Activated CD8-positive, alpha-beta T cell treated with anti-CD3 and anti-CD28 coated beads, Interleukin-2, amount 10 ng/mL, durations not matched to agents 7 days and 5 days (primary cell): ENCODE measurements at regions not wholly inside any gene's neighbourhood (a gene's known extent, or its start where the extent isn't known, plus 50 kb on each side); places are given as distances from the start of the nearest gene placed in this dataset.
"Not testable (repeated sequence)": the region's sequence is repeated elsewhere in the genome, so short reads cannot be mapped to it uniquely, and the experiment has no call there.

ENCODE experiments used
- ATAC-seq: fragments of 150-1000 bp; cut with Tn5 transposase; one replicate; pipeline ENCODE4 v1.10.0; 2021; ENCODE audit warnings: moderate library complexity
- CTCF ChIA-PET: fragments of 350-600 bp; sonication (Branson Sonifier 250); formaldehyde crosslinking; loops from one replicate; lab custom pipeline; 2021; ENCODE audit warnings: antibody characterized with exemption; lab: Charles Lee
- POLR2A ChIA-PET: fragments of 350-600 bp; sonication (Branson Sonifier 250); formaldehyde crosslinking; loops from one replicate; lab custom pipeline; 2021; ENCODE audit warnings: antibody characterized with exemption; lab: Charles Lee
- DNase-seq: peaks from one replicate; pipeline ENCODE4 v3.0.0-alpha.2; 2020
- H3K27ac Mint-ChIP-seq: one replicate; pipeline ENCODE4 v1.8.0; 2021; ENCODE audit warnings: mild to moderate bottlenecking, mixed read lengths
- H3K27me3 Mint-ChIP-seq: one replicate; pipeline ENCODE4 v1.8.0; 2021; ENCODE audit warnings: low read depth, mixed read lengths
- H3K36me3 Mint-ChIP-seq: one replicate; pipeline ENCODE4 v1.8.0; 2021; ENCODE audit warnings: low read depth, mixed read lengths
- H3K4me1 Mint-ChIP-seq: one replicate; pipeline ENCODE4 v1.8.0; 2021; ENCODE audit warnings: low read depth, mixed read lengths
- H3K4me3 Mint-ChIP-seq: one replicate; pipeline ENCODE4 v1.8.0; 2021; ENCODE audit warnings: mild to moderate bottlenecking, mixed read lengths
- H3K9me3 Mint-ChIP-seq: one replicate; pipeline ENCODE4 v1.8.0; 2022; ENCODE audit warnings: mixed read lengths; ENCODE audit not compliant: insufficient read depth

DNA sequence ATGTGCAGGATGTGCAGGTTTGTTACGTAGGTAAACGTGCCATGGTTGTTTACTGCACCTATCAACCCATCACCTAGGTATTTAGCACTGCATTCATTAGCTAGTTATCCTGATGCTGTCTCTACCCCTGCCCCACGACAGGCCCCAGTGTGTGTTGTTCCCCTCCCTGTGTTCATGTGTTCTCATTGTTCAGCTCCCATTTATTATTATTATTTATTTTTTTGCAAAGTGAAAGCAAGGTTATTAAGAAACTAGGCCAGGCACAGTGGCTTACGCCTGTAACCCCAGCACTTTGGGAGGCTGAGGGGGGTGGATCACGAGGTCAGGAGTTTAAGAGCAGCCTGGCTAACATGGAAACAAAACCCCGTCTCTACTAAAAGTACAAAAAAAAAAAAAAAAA is 108.2 kb upstream of the FOXA2 start:
- H3K27me3 Mint-ChIP-seq, H3K4me3 Mint-ChIP-seq, H3K9me3 Mint-ChIP-seq, H3K36me3 Mint-ChIP-seq, ATAC-seq, H3K27ac Mint-ChIP-seq, DNase-seq, H3K4me1 Mint-ChIP-seq, POLR2A ChIA-PET: not testable (repeated sequence)
- CTCF ChIA-PET: interaction anchor here (1.0 to 3.8 kb wide), 10 partner anchors 8 to 648 kb away, joined by 3 to 30 read pairs (median 6); partner anchors contain the start of gene THBD

DNA sequence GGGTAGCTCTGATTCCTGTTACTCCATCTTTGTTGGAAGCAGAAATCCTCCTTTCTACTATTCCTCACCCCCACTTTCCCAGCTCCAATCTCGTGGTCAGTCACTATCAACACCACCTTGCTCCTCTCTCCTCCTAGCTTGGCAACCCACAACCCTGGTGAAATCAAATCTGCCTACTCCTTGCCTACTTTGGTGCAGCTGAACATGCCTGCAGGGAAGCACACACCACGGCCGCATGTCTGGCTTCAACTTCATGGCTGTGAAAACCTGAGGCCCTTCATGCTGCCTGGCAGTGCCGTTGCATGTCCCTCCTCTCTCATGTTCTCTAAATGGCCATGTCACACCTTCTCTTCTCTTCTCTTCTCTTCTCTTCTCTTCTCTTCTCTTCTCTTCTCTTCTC is 112.4 kb upstream of the FOXA2 start:
- ChIA-PET POLR2A (no interaction called here), CTCF (no interaction called here)
- Mint-ChIP-seq H3K27ac (no peak overlapping the region), H3K4me3 (no peak overlapping the region), H3K4me1 (no peaks in the 10 kb centered on the region), H3K36me3 (no peaks in the 10 kb centered on the region), H3K9me3 (no peaks in the 10 kb centered on the region), H3K27me3 (no peaks in the 10 kb centered on the region)
- no peak for DNase-seq
- no peak for ATAC-seq

DNA sequence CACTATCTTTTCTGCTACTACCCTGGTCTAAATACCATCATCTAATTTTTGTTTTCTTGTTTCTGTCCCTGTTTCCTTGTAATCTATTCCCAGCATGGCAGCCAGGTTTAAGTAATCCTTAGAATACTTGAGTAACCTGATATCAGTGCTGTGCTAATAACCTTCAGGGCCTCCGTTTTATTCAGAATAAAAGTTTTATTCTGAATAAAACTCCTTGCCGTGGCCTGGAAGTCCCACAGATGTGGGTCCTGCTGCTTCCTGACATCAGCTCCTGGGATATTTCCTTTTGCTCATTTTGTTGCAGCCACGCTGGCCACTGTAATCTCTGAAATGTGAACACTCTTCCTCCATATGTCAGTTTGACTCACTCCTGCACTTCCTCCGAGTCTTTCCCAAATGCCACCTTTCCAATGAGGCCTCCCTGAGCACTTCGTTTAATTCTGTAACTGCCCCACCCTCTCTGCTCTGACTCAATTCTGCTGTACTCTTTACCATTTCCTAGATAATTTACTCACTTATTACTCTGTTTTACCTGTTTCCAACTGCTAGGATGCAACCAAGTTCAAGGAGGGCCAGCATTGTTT is 114.0 kb upstream of the FOXA2 start:
- H3K9me3 Mint-ChIP-seq: no peaks in the 10 kb centered on the region
- no peaks in the 10 kb centered on the region for H3K36me3 Mint-ChIP-seq
- H3K4me3 Mint-ChIP-seq: no peak overlapping the region
- POLR2A ChIA-PET: no interaction called here
- H3K27ac Mint-ChIP-seq: no peak overlapping the region
- H3K4me1 Mint-ChIP-seq: no peaks in the 10 kb centered on the region
- ATAC-seq: no peak
- no peak for DNase-seq
- no peaks in the 10 kb centered on the region for H3K27me3 Mint-ChIP-seq
- CTCF ChIA-PET: no interaction called here

DNA sequence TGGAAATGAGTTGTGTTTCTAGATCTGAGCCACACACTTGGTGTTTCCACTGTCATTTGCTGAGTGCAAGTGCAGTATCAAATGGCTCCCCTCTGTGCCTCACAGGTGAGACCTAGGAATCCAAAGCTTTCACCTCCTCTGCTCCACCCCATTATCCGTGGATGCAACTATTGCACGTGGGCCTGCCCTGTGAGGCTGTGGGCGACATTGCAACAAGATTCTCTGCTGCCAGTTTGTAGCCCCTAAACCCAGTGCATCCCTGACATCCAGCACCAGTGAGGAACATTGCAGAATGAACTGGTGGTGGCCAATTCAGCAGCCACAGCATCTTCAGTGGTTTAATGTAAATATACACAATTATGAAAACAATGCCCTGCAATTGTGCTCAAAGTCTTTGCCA is 115.0 kb upstream of the FOXA2 start:
- CTCF ChIA-PET: no interaction called here
- Mint-ChIP-seq H3K9me3 (no peaks in the 10 kb centered on the region), H3K4me3 (no peak overlapping the region), H3K27ac (no peak overlapping the region), H3K27me3 (no peaks in the 10 kb centered on the region), H3K4me1 (no peaks in the 10 kb centered on the region), H3K36me3 (no peaks in the 10 kb centered on the region)
- POLR2A ChIA-PET: no interaction called here
- ATAC-seq: no peak
- no peak for DNase-seq

DNA sequence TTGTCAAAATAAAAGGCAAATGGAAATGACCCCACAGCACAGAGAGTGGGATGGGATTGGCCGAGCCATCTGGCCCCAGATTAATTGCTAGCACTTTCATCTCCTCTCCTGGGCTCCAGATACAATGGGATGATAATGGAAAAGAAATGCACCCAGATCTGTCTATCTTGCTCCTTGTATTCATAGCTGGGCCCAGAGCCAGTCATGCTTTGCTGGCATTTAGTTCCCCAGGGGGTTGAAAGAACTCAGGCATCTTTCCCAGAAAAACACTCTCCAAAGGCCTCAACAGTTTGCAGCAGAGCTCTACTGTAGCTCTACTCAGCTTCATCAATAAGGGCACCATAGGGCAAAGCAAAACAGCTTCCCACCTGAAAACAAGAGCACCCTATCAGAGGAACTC is 116.0 kb upstream of the FOXA2 start:
- Mint-ChIP-seq H3K9me3 (no peaks in the 10 kb centered on the region), H3K4me3 (no peak overlapping the region), H3K27ac (no peak overlapping the region), H3K36me3 (no peaks in the 10 kb centered on the region), H3K27me3 (no peaks in the 10 kb centered on the region), H3K4me1 (no peaks in the 10 kb centered on the region)
- DNase-seq (no peak), ATAC-seq (no peak)
- ChIA-PET CTCF (interaction anchor here (1.3 kb wide), 1 partner anchor 8 kb away, joined by 10 read pairs; no protein-coding TSS in a partner anchor), POLR2A (no interaction called here)

DNA sequence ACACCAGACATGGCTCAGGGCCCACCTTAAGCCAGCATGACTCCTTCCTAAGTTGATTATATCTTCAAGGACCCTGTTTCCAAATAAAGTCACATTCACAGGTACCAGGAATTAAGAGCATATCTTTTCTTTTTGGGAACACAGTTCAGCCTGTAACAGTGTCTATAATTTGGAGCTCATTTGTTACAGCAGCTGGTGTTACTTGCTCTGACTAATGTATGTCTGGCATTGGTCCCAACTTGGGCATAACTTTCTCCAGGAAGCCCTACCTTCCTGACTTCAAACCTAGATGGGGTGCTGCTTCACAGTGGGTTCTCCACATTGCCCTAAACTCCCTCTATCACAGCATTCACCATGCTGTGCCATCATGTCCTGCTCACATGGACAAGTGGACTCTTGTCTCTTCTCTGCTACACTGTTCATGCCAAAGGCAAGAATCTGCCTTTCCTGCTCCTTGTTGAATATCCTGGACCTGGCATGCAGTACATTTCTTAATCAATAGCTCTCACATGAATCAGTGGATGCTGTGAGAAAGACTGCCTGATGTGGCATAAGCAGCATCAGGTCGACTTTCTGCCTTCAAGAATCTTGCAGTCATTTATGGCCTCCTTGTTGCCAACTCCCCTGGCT is 117.4 kb upstream of the FOXA2 start:
- H3K27ac Mint-ChIP-seq: no peak overlapping the region
- ChIA-PET POLR2A (no interaction called here), CTCF (interaction anchor here (2.1 kb wide), 1 partner anchor 10 kb away, joined by 4 read pairs; no protein-coding TSS in a partner anchor)
- no peaks in the 10 kb centered on the region for H3K27me3 Mint-ChIP-seq
- DNase-seq: no peak
- ATAC-seq: no peak
- no peak overlapping the region for H3K4me3 Mint-ChIP-seq
- H3K36me3 Mint-ChIP-seq: no peaks in the 10 kb centered on the region
- no peaks in the 10 kb centered on the region for H3K9me3 Mint-ChIP-seq
- H3K4me1 Mint-ChIP-seq: no peaks in the 10 kb centered on the region

DNA sequence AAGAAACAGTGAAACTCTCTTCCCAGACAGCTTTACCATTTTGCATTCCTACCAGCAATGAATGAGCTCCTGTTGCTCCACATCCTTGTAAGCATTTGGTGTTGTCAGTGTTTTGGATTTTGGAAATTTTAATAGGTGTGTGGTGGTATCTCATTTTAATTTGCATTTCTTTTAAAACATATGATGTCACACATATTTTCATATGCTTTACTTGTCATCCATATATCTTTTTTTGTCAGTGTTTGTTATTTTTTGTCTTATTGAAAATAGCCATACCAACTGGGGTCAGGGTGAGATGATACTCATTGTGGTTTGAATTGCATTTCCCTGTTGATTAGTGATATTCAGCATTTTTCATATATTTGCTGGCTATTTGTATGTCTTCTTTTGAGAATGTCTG is 119.5 kb upstream of the FOXA2 start:
- no peaks in the 10 kb centered on the region for H3K4me1 Mint-ChIP-seq
- POLR2A ChIA-PET: no interaction called here
- DNase-seq (no peak), ATAC-seq (no peak)
- CTCF ChIA-PET: no interaction called here
- no peak overlapping the region for H3K27ac Mint-ChIP-seq
- no peaks in the 10 kb centered on the region for H3K27me3 Mint-ChIP-seq
- H3K36me3 Mint-ChIP-seq: no peaks in the 10 kb centered on the region
- no peak overlapping the region for H3K4me3 Mint-ChIP-seq
- no peaks in the 10 kb centered on the region for H3K9me3 Mint-ChIP-seq

DNA sequence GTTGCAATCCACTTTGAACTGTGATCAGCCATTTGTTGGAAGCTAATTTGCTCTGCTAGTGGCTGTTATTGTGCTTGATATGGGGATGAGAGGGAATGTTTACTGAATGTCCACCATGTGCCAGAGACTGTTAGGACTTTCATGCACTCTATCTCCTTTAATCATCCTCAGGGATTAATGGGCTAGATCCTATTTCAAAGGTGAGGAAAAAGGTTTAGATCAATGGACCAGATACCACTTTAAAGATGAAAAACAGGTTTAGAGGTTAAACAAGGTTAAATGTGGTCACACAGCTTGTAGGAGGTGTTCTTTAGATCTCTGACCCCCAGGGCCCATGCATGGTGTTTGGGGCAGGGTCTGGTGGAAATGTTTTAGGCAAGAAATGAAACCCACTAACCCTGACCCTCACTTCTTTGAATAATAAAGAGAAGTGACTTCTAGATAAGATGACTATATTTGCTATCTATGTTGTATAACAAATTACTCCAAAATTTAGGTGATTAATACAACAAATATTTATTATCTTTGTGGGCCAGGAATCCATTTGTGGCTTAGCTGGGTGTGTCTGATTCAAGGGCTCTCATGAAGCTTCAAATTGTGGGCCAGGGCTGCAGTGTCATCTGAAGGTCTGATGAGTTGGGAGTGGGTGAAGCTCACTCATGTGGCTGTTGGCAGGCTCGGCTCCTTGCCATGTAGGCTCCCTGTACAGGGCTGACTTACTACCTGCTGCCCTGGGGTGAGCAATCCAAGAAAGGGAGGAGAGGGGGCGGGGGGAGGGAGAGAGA is 127.8 kb upstream of the FOXA2 start:
- Mint-ChIP-seq H3K4me1 (no peaks in the 10 kb centered on the region), H3K36me3 (no peaks in the 10 kb centered on the region), H3K9me3 (no peaks in the 10 kb centered on the region), H3K27me3 (no peaks in the 10 kb centered on the region), H3K4me3 (no peak overlapping the region), H3K27ac (no peak overlapping the region)
- ChIA-PET CTCF (no interaction called here), POLR2A (no interaction called here)
- DNase-seq (no peak), ATAC-seq (no peak)

DNA sequence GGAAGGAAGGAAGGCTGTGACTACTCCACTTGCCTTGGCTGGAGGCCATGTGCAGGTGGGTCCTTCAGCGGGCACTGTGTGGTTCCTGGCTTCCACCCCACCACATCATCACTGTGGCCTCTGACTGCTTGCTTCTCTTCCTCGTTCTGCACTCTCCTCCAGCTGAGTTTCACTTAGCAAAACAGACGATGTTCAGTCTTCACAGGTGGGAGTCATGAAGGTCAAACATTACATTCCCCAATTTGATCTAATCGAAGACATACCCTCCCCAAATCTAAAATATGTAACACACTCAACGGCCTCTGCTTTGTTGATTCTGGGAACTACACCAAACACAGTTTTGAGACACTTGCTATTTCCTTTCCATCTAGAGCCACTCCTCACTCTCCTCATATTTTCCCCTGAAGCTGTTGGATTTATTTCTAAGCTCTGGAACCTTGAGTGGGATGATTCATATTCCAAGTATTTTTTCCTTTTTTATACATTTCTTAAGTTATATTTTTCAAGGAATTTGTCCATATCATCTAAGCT is 132.5 kb upstream of the FOXA2 start:
- H3K4me1 Mint-ChIP-seq: no peaks in the 10 kb centered on the region
- CTCF ChIA-PET: no interaction called here
- H3K4me3 Mint-ChIP-seq: no peak overlapping the region
- no peak for DNase-seq
- H3K36me3 Mint-ChIP-seq: no peaks in the 10 kb centered on the region
- H3K9me3 Mint-ChIP-seq: no peaks in the 10 kb centered on the region
- no peak for ATAC-seq
- H3K27ac Mint-ChIP-seq: no peak overlapping the region
- POLR2A ChIA-PET: no interaction called here
- no peaks in the 10 kb centered on the region for H3K27me3 Mint-ChIP-seq

DNA sequence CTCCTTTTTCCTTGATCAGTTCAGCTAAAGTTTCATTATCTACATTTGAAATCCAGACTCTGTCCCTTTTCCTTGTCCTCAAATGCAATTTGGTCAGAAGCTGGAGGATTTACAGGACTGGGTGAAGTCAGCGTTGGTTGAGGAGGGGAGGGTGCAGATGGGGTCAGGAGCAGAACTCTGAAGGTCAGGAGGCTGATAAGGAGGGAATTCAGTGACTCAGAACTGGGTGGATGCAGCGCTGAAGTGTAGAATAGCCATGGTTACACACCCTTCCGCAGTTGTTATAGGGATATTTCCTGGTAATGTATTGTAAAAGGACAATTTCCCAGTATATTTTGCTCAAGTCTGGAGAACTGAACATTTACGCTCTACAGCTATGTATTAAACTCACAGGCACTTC is 133.1 kb upstream of the FOXA2 start:
- ATAC-seq: no peak
- H3K9me3 Mint-ChIP-seq: no peaks in the 10 kb centered on the region
- no peak overlapping the region for H3K4me3 Mint-ChIP-seq
- H3K4me1 Mint-ChIP-seq: no peaks in the 10 kb centered on the region
- no peaks in the 10 kb centered on the region for H3K36me3 Mint-ChIP-seq
- ChIA-PET CTCF (no interaction called here), POLR2A (no interaction called here)
- DNase-seq: no peak
- H3K27ac Mint-ChIP-seq: no peak overlapping the region
- no peaks in the 10 kb centered on the region for H3K27me3 Mint-ChIP-seq

DNA sequence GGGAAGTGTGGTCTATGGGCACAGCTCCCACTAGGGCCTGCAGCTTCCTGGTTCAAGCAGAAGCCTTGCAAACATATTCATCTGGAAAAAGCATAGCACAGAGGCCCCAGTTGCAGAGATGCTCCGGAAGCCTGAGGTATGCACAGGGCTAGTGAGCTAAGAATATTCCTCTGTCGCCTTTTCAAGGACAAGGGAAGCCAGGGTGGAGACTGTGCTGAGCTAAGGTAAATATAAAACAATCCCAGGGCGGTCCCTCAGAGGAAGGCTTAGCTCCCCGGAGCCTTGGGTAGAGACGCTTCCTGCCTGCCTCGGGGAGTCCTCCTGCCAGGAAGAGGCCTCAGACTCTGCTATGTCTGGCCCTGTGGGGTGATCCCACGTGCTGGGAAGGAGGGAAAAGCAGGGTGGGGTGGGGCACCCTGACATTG is 134.8 kb upstream of the FOXA2 start:
- Mint-ChIP-seq H3K4me1 (no peaks in the 10 kb centered on the region), H3K4me3 (no peak overlapping the region), H3K27ac (no peak overlapping the region), H3K27me3 (no peaks in the 10 kb centered on the region), H3K9me3 (no peaks in the 10 kb centered on the region), H3K36me3 (no peaks in the 10 kb centered on the region)
- no peak for DNase-seq
- ATAC-seq: no peak
- ChIA-PET CTCF (no interaction called here), POLR2A (no interaction called here)

DNA sequence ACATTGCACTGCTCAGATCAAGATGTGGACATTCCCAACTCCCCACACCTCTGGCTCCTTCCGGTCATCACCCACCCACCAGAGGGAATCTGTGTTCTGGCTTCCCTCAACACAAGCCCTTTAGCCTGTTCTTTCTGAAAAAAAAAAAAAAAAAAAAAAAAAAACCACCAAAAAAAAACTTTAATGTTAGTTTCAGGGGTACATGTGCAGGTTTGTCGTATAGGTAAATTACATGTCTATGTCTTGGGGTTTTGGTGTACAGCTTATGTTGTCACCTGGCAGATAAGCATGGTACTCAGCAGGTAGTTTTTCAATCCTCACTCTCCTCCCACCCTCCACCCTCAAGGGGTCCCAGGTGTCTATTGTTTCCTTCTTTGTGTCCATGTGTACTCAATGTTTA is 135.8 kb upstream of the FOXA2 start:
- Mint-ChIP-seq H3K4me1 (no peaks in the 10 kb centered on the region), H3K4me3 (no peak overlapping the region), H3K36me3 (no peaks in the 10 kb centered on the region), H3K27me3 (no peaks in the 10 kb centered on the region), H3K9me3 (no peaks in the 10 kb centered on the region), H3K27ac (no peak overlapping the region)
- DNase-seq (no peak), ATAC-seq (no peak)
- POLR2A ChIA-PET: no interaction called here
- CTCF ChIA-PET: no interaction called here
